ENCODE measurements at regions not wholly inside any gene's neighbourhood (a gene's known extent, or its start where the extent isn't known, plus 50 kb on each side); places are given as distances from the start of the nearest gene placed in this dataset.

- intact Hi-C loops (cut with micrococcal nuclease), result no loop called here
- Mint-ChIP-seq H3K4me3 (no peak overlapping the region), H3K9me3 (peaks cover 8 to 30% of the 10 kb centered on the region in 2 donors), H3K27me3 (ENCODE audit: low read depth in 2 of 2) (no peaks in the 10 kb centered on the region), H3K36me3 (peaks cover 24% of the 10 kb centered on the region), H3K4me1 (no peaks in the 10 kb centered on the region), H3K27ac (no peak overlapping the region)
- no peak overlapping the region for H3K4me3 ChIP-seq (ENCODE audit: low read length)
- ATAC-seq (no peak), DNase-seq (no peak)
- WGBS (ENCODE audit: insufficient coverage), result 67% methylated on average over 2 of the region's 2 CpGs
- H3K9me3 ChIP-seq (ENCODE audit: control insufficient read depth, insufficient read depth, low read length), result peaks cover 28% of the 10 kb centered on the region
- H3K36me3 ChIP-seq (ENCODE audit: control insufficient read depth, insufficient read depth, low read length), result no peaks in the 10 kb centered on the region
- H3K27me3 ChIP-seq (ENCODE audit: control insufficient read depth, insufficient read depth, low read length), result no peaks in the 10 kb centered on the region
- no peaks in the 10 kb centered on the region for H3K4me1 ChIP-seq (ENCODE audit: control insufficient read depth, insufficient read depth, low read length)
- no peak for TF ChIP-seq CTCF (IDR thresholded peaks at IDR 0.05)
- no peak overlapping the region for H3K27ac ChIP-seq (ENCODE audit: low read length)
These were observed 971.2 kb upstream of the CDH9 start for GRCh38 chr5:28009576-28009975.

- 41% methylated on average over 1 of the region's 1 CpG for WGBS (ENCODE audit: insufficient coverage)
- H3K4me1 ChIP-seq (ENCODE audit: control insufficient read depth, insufficient read depth, low read length), result no peaks in the 10 kb centered on the region
These were observed 958.3 kb upstream of the CDH9 start for GRCh38 chr5:27996665-27997064.

GRCh38 chr5:27995867-27996266 lies 957.5 kb upstream of the CDH9 start:
- H3K4me1 Mint-ChIP-seq, result no peaks in the 10 kb centered on the region
- H3K4me3 Mint-ChIP-seq, result no peak overlapping the region
- WGBS (ENCODE audit: insufficient coverage), result 94% methylated on average over 2 of the region's 5 CpGs
- no peak overlapping the region for H3K27ac Mint-ChIP-seq
- no peak overlapping the region for H3K27ac ChIP-seq (ENCODE audit: low read length)
- ATAC-seq (no peak), DNase-seq (no peak)
- H3K4me1 ChIP-seq (ENCODE audit: control insufficient read depth, insufficient read depth, low read length), result no peaks in the 10 kb centered on the region
- TF ChIP-seq CTCF (IDR thresholded peaks at IDR 0.05), result no peak
- intact Hi-C loops (cut with micrococcal nuclease), result no loop called here
- H3K36me3 Mint-ChIP-seq, result peaks cover 17% of the 10 kb centered on the region
- H3K9me3 ChIP-seq (ENCODE audit: control insufficient read depth, insufficient read depth, low read length), result peaks cover 10% of the 10 kb centered on the region
- no peaks in the 10 kb centered on the region for H3K36me3 ChIP-seq (ENCODE audit: control insufficient read depth, insufficient read depth, low read length)
- H3K27me3 ChIP-seq (ENCODE audit: control insufficient read depth, insufficient read depth, low read length), result no peaks in the 10 kb centered on the region
- no peaks in the 10 kb centered on the region for H3K27me3 Mint-ChIP-seq (ENCODE audit: low read depth in 2 of 2)
- H3K9me3 Mint-ChIP-seq, result peaks cover 12 to 23% of the 10 kb centered on the region in 2 donors
- H3K4me3 ChIP-seq (ENCODE audit: low read length), result no peak overlapping the region

More at GRCh38 chr5:27996665-27997064, 958.3 kb upstream of the CDH9 start:
- ATAC-seq, result no peak
- peaks cover 10% of the 10 kb centered on the region for H3K9me3 ChIP-seq (ENCODE audit: control insufficient read depth, insufficient read depth, low read length)
- DNase-seq, result no peak
- no peaks in the 10 kb centered on the region for H3K27me3 ChIP-seq (ENCODE audit: control insufficient read depth, insufficient read depth, low read length)
- H3K4me3 Mint-ChIP-seq, result no peak overlapping the region
- H3K36me3 Mint-ChIP-seq, result peaks cover 17% of the 10 kb centered on the region
- no peak overlapping the region for H3K27ac ChIP-seq (ENCODE audit: low read length)
- H3K4me1 Mint-ChIP-seq, result no peaks in the 10 kb centered on the region
- peaks cover 12 to 23% of the 10 kb centered on the region in 2 donors for H3K9me3 Mint-ChIP-seq
- no peak overlapping the region for H3K4me3 ChIP-seq (ENCODE audit: low read length)
- H3K27ac Mint-ChIP-seq, result no peak overlapping the region
- no peaks in the 10 kb centered on the region for H3K36me3 ChIP-seq (ENCODE audit: control insufficient read depth, insufficient read depth, low read length)
- TF ChIP-seq CTCF (IDR thresholded peaks at IDR 0.05), result no peak
- intact Hi-C loops (cut with micrococcal nuclease), result no loop called here
- H3K27me3 Mint-ChIP-seq (ENCODE audit: low read depth in 2 of 2), result no peaks in the 10 kb centered on the region

- H3K36me3 ChIP-seq (ENCODE audit: control insufficient read depth, insufficient read depth, low read length), result no peaks in the 10 kb centered on the region
- H3K4me1 ChIP-seq (ENCODE audit: control insufficient read depth, insufficient read depth, low read length), result no peaks in the 10 kb centered on the region
- no peaks in the 10 kb centered on the region for H3K9me3 ChIP-seq (ENCODE audit: control insufficient read depth, insufficient read depth, low read length)
- DNase-seq (no peak), ATAC-seq (no peak)
- H3K4me3 ChIP-seq (ENCODE audit: low read length), result no peak overlapping the region
- TF ChIP-seq CTCF (IDR thresholded peaks at IDR 0.05), result no peak
- intact Hi-C loops (cut with micrococcal nuclease), result no loop called here
- Mint-ChIP-seq H3K9me3 (peaks cover 20 to 26% of the 10 kb centered on the region in 2 donors), H3K27ac (no peak overlapping the region), H3K4me3 (no peak overlapping the region), H3K27me3 (ENCODE audit: low read depth in 2 of 2) (no peaks in the 10 kb centered on the region), H3K4me1 (no peaks in the 10 kb centered on the region), H3K36me3 (peaks cover 10% of the 10 kb centered on the region)
- no peak overlapping the region for H3K27ac ChIP-seq (ENCODE audit: low read length)
- H3K27me3 ChIP-seq (ENCODE audit: control insufficient read depth, insufficient read depth, low read length), result no peaks in the 10 kb centered on the region
These were observed 939.9 kb upstream of the CDH9 start for GRCh38 chr5:27978322-27978721.
